ENCODE measurements at regions not wholly inside any gene's neighbourhood (a gene's known extent, or its start where the extent isn't known, plus 50 kb on each side); places are given as distances from the start of the nearest gene placed in this dataset.

GRCh38 chr14:58702441-58703160, 64.8 kb downstream of the DACT1 start:
- TF ChIP-seq POLR2A (IDR thresholded peaks at IDR 0.05) (no peak), CTCF (IDR thresholded peaks at IDR 0.05) (no peak)
